ENCODE measurements at regions not wholly inside any gene's neighbourhood (a gene's known extent, or its start where the extent isn't known, plus 50 kb on each side); places are given as distances from the start of the nearest gene placed in this dataset.

GRCh38 chr5:6905883-6906282 lies 192.7 kb downstream of the TENT4A start:
- Mint-ChIP-seq H3K27me3 (ENCODE audit: insufficient read depth, unreplicated experiment) (peaks cover 36% of the 10 kb centered on the region), H3K36me3 (ENCODE audit: insufficient read depth, unreplicated experiment) (no peaks in the 10 kb centered on the region), H3K4me1 (ENCODE audit: insufficient read depth, unreplicated experiment) (no peaks in the 10 kb centered on the region), H3K9me3 (ENCODE audit: unreplicated experiment) (no peaks in the 10 kb centered on the region), H3K27ac (ENCODE audit: low read depth, unreplicated experiment) (no peak overlapping the region), H3K4me3 (ENCODE audit: unreplicated experiment) (no peak overlapping the region)
- intact Hi-C loops (cut with micrococcal nuclease): no loop called here
- BruUV-seq (replicated peaks): no TSS peak
- peak; percentile 22 for DNase-seq (ENCODE audit: unreplicated experiment)
- POLR2A ChIA-PET: interaction anchor here (0.9 kb wide), 1 partner anchor 451 kb away, joined by 3 read pairs; no protein-coding TSS in a partner anchor
- CTCF ChIA-PET: interaction anchor here (0.7 kb wide), 1 partner anchor 53 kb away, joined by 3 read pairs; no protein-coding TSS in a partner anchor
- TF ChIP-seq CTCF (IDR thresholded peaks at IDR 0.05; ENCODE audit: unreplicated experiment): no peak

GRCh38 chr5:6907320-6907918 lies 194.2 kb downstream of the TENT4A start:
- no peaks in the 10 kb centered on the region for H3K9me3 Mint-ChIP-seq (ENCODE audit: unreplicated experiment)
- ChIA-PET POLR2A (no interaction called here), CTCF (no interaction called here)
- no peak for TF ChIP-seq CTCF (IDR thresholded peaks at IDR 0.05; ENCODE audit: unreplicated experiment)
- no peaks in the 10 kb centered on the region for H3K4me1 Mint-ChIP-seq (ENCODE audit: insufficient read depth, unreplicated experiment)
- no peak overlapping the region for H3K27ac Mint-ChIP-seq (ENCODE audit: low read depth, unreplicated experiment)
- no peaks in the 10 kb centered on the region for H3K36me3 Mint-ChIP-seq (ENCODE audit: insufficient read depth, unreplicated experiment)
- BruUV-seq (replicated peaks): no TSS peak
- H3K27me3 Mint-ChIP-seq (ENCODE audit: insufficient read depth, unreplicated experiment): peaks cover 52% of the 10 kb centered on the region
- H3K4me3 Mint-ChIP-seq (ENCODE audit: unreplicated experiment): no peak overlapping the region
- no peak for DNase-seq (ENCODE audit: unreplicated experiment)
- intact Hi-C loops (cut with micrococcal nuclease): no loop called here

- peaks cover 72% of the 10 kb centered on the region for H3K27me3 Mint-ChIP-seq (ENCODE audit: insufficient read depth, unreplicated experiment)
- ChIA-PET CTCF (no interaction called here), POLR2A (no interaction called here)
- no TSS peak for BruUV-seq (replicated peaks)
- TF ChIP-seq CTCF (IDR thresholded peaks at IDR 0.05; ENCODE audit: unreplicated experiment): no peak
- H3K4me1 Mint-ChIP-seq (ENCODE audit: insufficient read depth, unreplicated experiment): no peaks in the 10 kb centered on the region
- no peak overlapping the region for H3K27ac Mint-ChIP-seq (ENCODE audit: low read depth, unreplicated experiment)
- H3K9me3 Mint-ChIP-seq (ENCODE audit: unreplicated experiment): no peaks in the 10 kb centered on the region
- H3K36me3 Mint-ChIP-seq (ENCODE audit: insufficient read depth, unreplicated experiment): no peaks in the 10 kb centered on the region
- H3K4me3 Mint-ChIP-seq (ENCODE audit: unreplicated experiment): no peak overlapping the region
- DNase-seq (ENCODE audit: unreplicated experiment): no peak
- intact Hi-C loops (cut with micrococcal nuclease): no loop called here
These were observed 196.7 kb downstream of the TENT4A start for GRCh38 chr5:6909901-6910300.

- Mint-ChIP-seq H3K27me3 (ENCODE audit: insufficient read depth, unreplicated experiment) (peaks cover 83% of the 10 kb centered on the region), H3K36me3 (ENCODE audit: insufficient read depth, unreplicated experiment) (no peaks in the 10 kb centered on the region), H3K27ac (ENCODE audit: low read depth, unreplicated experiment) (no peak overlapping the region), H3K9me3 (ENCODE audit: unreplicated experiment) (no peaks in the 10 kb centered on the region), H3K4me1 (ENCODE audit: insufficient read depth, unreplicated experiment) (no peaks in the 10 kb centered on the region), H3K4me3 (ENCODE audit: unreplicated experiment) (no peak overlapping the region)
- intact Hi-C loops (cut with micrococcal nuclease): no loop called here
- no TSS peak for BruUV-seq (replicated peaks)
- CTCF ChIA-PET: no interaction called here
- TF ChIP-seq CTCF (IDR thresholded peaks at IDR 0.05; ENCODE audit: unreplicated experiment): no peak
- no peak for DNase-seq (ENCODE audit: unreplicated experiment)
- POLR2A ChIA-PET: no interaction called here
These were observed 197.7 kb downstream of the TENT4A start for GRCh38 chr5:6910950-6911349.

All from MCF 10A (cell line).